Mesenchymal stem cell (in vitro differentiated cells and primary cell): ENCODE measurements at regions not wholly inside any gene's neighbourhood (a gene's known extent, or its start where the extent isn't known, plus 50 kb on each side); places are given as distances from the start of the nearest gene placed in this dataset.

Experiments used
- DNase-seq: peaks from one replicate; pipeline ENCODE4 v3.0.0-alpha.2; 2013
- H2AFZ ChIP-seq: one replicate; pipeline ENCODE4 v1.6.1; 2013; ENCODE audit warnings: low read depth, mild to moderate bottlenecking, control low read depth, inconsistent platforms, low read length, moderate library complexity
- H2AK5ac ChIP-seq: 2 replicates; pipeline ENCODE4 v1.6.1; 2013; ENCODE audit warnings: low read length, moderate library complexity, mild to moderate bottlenecking, inconsistent platforms; ENCODE audit not compliant: severe bottlenecking
- H2BK120ac ChIP-seq: one replicate; pipeline ENCODE4 v1.6.1; 2013; ENCODE audit warnings: low read depth, mild to moderate bottlenecking, inconsistent platforms, low read length, moderate library complexity
- H2BK12ac ChIP-seq, 2 experiments: one replicate each; pipeline ENCODE4 v1.6.1; 2013; ENCODE audit warnings: inconsistent platforms in 2 of 2, low read length in 2 of 2, mild to moderate bottlenecking in 2 of 2, moderate library complexity in 2 of 2, control low read depth in 1 of 2
- H2BK15ac ChIP-seq: one replicate; pipeline ENCODE4 v1.6.1; 2013; ENCODE audit warnings: mild to moderate bottlenecking, low read depth, inconsistent platforms; ENCODE audit not compliant: poor library complexity, severe bottlenecking
- H2BK5ac ChIP-seq: 2 replicates; pipeline ENCODE4 v1.6.1; 2013; ENCODE audit warnings: low read depth, mild to moderate bottlenecking, low read length, control low read depth, inconsistent platforms; ENCODE audit not compliant: poor library complexity, severe bottlenecking
- H3K14ac ChIP-seq, 2 experiments: one replicate each; pipeline ENCODE4 v1.6.1; 2013; ENCODE audit warnings: inconsistent platforms in 2 of 2, low read length in 2 of 2, control low read depth in 1 of 2, mild to moderate bottlenecking in 1 of 2, moderate library complexity in 1 of 2
- H3K18ac ChIP-seq, 2 experiments: one replicate each; pipeline ENCODE4 v1.6.1; 2013; ENCODE audit warnings: inconsistent platforms in 2 of 2, low read length in 2 of 2, control low read depth in 1 of 2, low read depth in 1 of 2, mild to moderate bottlenecking in 1 of 2
- H3K23ac ChIP-seq, 2 experiments: one replicate each; pipeline ENCODE4 v1.6.1; 2013; ENCODE audit warnings: inconsistent platforms in 2 of 2, low read length in 2 of 2, mild to moderate bottlenecking in 2 of 2, moderate library complexity in 2 of 2, control low read depth in 1 of 2
- H3K27ac ChIP-seq: 2 replicates; pipeline ENCODE4 v1.5.1; 2013; ENCODE audit warnings: mild to moderate bottlenecking, moderate library complexity, low read length, control low read depth, inconsistent platforms; ENCODE audit not compliant: poor library complexity, severe bottlenecking
- H3K27me3 ChIP-seq, 2 experiments: 2 replicates each; pipeline versions ENCODE4 v1.6.1 to v1.7.0; 2013; ENCODE audit warnings: low read length in 2 of 2, mild to moderate bottlenecking in 2 of 2, moderate library complexity in 2 of 2, control low read depth in 1 of 2, inconsistent platforms in 1 of 2; ENCODE audit not compliant: control insufficient read depth in 1 of 2, insufficient read depth in 1 of 2
- H3K36me3 ChIP-seq, 2 experiments: 2 replicates each; pipeline versions ENCODE4 v1.6.1 to v1.7.0; 2013; ENCODE audit warnings: low read length in 2 of 2, control low read depth in 1 of 2, inconsistent platforms in 1 of 2, low read depth in 1 of 2, mild to moderate bottlenecking in 1 of 2; ENCODE audit not compliant: insufficient read depth in 2 of 2, control insufficient read depth in 1 of 2
- H3K4ac ChIP-seq, 2 experiments: one replicate each; pipeline ENCODE4 v1.6.1; 2013; ENCODE audit warnings: inconsistent platforms in 2 of 2, low read length in 2 of 2, mild to moderate bottlenecking in 2 of 2, moderate library complexity in 2 of 2, control low read depth in 1 of 2, low read depth in 1 of 2
- H3K4me1 ChIP-seq: 2 replicates; pipeline ENCODE4 v1.6.1; 2013; ENCODE audit warnings: low read depth, low read length, control low read depth; ENCODE audit not compliant: control insufficient read depth, insufficient read depth
- H3K4me2 ChIP-seq: 2 replicates; pipeline ENCODE4 v1.6.1; 2013; ENCODE audit warnings: low read length, mild to moderate bottlenecking, inconsistent platforms; ENCODE audit not compliant: poor library complexity, severe bottlenecking
- H3K4me3 ChIP-seq, 2 experiments: 2 replicates each; pipeline versions ENCODE4 v1.5.1 to v1.7.0; 2013; ENCODE audit warnings: low read length in 2 of 2, mild to moderate bottlenecking in 2 of 2, control low read depth in 1 of 2, low read depth in 1 of 2; ENCODE audit not compliant: insufficient read depth in 1 of 2
- H3K79me1 ChIP-seq: replicated peaks from 2 replicates; pipeline ENCODE4 v1.6.1; 2013; ENCODE audit warnings: mild to moderate bottlenecking, control low read depth, low read length, inconsistent platforms; ENCODE audit not compliant: poor library complexity, severe bottlenecking
- H3K9ac ChIP-seq: 2 replicates; pipeline ENCODE4 v1.7.0; 2013; ENCODE audit warnings: mild to moderate bottlenecking, low read length, moderate library complexity
- H3K9me3 ChIP-seq: 2 replicates; pipeline ENCODE4 v1.7.0; 2013; ENCODE audit warnings: mild to moderate bottlenecking, low read length; ENCODE audit not compliant: control insufficient read depth
- H4K8ac ChIP-seq: one replicate; pipeline ENCODE4 v1.6.1; 2013; ENCODE audit warnings: inconsistent platforms, mild to moderate bottlenecking, low read length, moderate library complexity
- H4K91ac ChIP-seq: one replicate; pipeline ENCODE4 v1.6.1; 2013; ENCODE audit warnings: mild to moderate bottlenecking, low read length, inconsistent platforms
- WGBS: methylation state at CpG from one replicate; pipeline ENCODE4 v1.1.7; 2013; ENCODE audit warnings: mixed read lengths; 5-methylcytosine and 5-hydroxymethylcytosine counted together

GRCh38 chr1:188708795-188709535 is 1768.7 kb downstream of the BRINP3 start:
- Histone ChIP-seq H3K4me1 (no peaks in the 10 kb centered on the region), H3K14ac (no peak overlapping the region), H2BK120ac (no peak overlapping the region), H3K4ac (no peak overlapping the region), H3K4me2 (no peak overlapping the region), H3K9me3 (peaks cover 3% of the 10 kb centered on the region), H3K27me3 (no peaks in the 10 kb centered on the region), H2BK12ac (no peak overlapping the region), H3K4me3 (no peak overlapping the region), H4K91ac (no peak overlapping the region), H3K27ac (no peak overlapping the region), H3K18ac (no peak overlapping the region), H2AK5ac (no peak overlapping the region), H3K23ac (no peak overlapping the region), H3K9ac (no peak overlapping the region), H4K8ac (no peak overlapping the region), H2BK5ac (no peak overlapping the region), H3K79me1 (no peaks in the 10 kb centered on the region), H3K36me3 (no peaks in the 10 kb centered on the region), H2BK15ac (no peak overlapping the region), H2AFZ (no peak overlapping the region)
- DNase-seq = no peak
- 92% methylated on average over 4 of the region's 4 CpGs for WGBS

- H3K4me2 ChIP-seq = no peak overlapping the region
- H3K23ac ChIP-seq = no peak overlapping the region
- H3K4ac ChIP-seq = no peak overlapping the region
- H3K36me3 ChIP-seq = no peaks in the 10 kb centered on the region
- no peak overlapping the region for H3K27ac ChIP-seq
- no peak overlapping the region for H2BK15ac ChIP-seq
- H2AK5ac ChIP-seq = no peak overlapping the region
- no peak for DNase-seq
- no CpG with 5 or more reads among the region's 1 CpG for WGBS
- no peaks in the 10 kb centered on the region for H3K27me3 ChIP-seq
- H3K9ac ChIP-seq = no peak overlapping the region
- no peaks in the 10 kb centered on the region for H3K4me1 ChIP-seq
- no peak overlapping the region for H2BK12ac ChIP-seq
- no peaks in the 10 kb centered on the region for H3K79me1 ChIP-seq
- H4K91ac ChIP-seq = no peak overlapping the region
- no peak overlapping the region for H3K18ac ChIP-seq
- no peak overlapping the region for H4K8ac ChIP-seq
- H3K4me3 ChIP-seq = no peak overlapping the region
- peaks cover 6% of the 10 kb centered on the region for H3K9me3 ChIP-seq
- no peak overlapping the region for H2BK120ac ChIP-seq
- H2BK5ac ChIP-seq = no peak overlapping the region
- H3K14ac ChIP-seq = no peak overlapping the region
- H2AFZ ChIP-seq = no peak overlapping the region
Measured at GRCh38 chr1:188715566-188715965, 1762.1 kb downstream of the BRINP3 start.

- Histone ChIP-seq H3K4me2 (no peak overlapping the region), H3K4me1 (no peaks in the 10 kb centered on the region), H3K18ac (no peak overlapping the region), H3K23ac (no peak overlapping the region), H4K8ac (no peak overlapping the region), H3K9me3 (peaks cover 11% of the 10 kb centered on the region), H3K4ac (no peak overlapping the region), H3K27ac (no peak overlapping the region), H3K9ac (no peak overlapping the region), H2BK120ac (no peak overlapping the region), H2BK5ac (no peak overlapping the region), H3K4me3 (no peak overlapping the region), H2AK5ac (no peak overlapping the region), H4K91ac (no peak overlapping the region), H2BK12ac (no peak overlapping the region), H3K14ac (no peak overlapping the region), H3K27me3 (no peaks in the 10 kb centered on the region), H3K79me1 (no peaks in the 10 kb centered on the region), H3K36me3 (no peaks in the 10 kb centered on the region), H2BK15ac (no peak overlapping the region), H2AFZ (no peak overlapping the region)
- no peak for DNase-seq
- WGBS = 89% methylated on average over 2 of the region's 3 CpGs
Measured at GRCh38 chr1:188719735-188720134, 1757.9 kb downstream of the BRINP3 start.

- no peaks in the 10 kb centered on the region for H3K27me3 ChIP-seq
- 91% methylated on average over 1 of the region's 2 CpGs for WGBS
- no peak overlapping the region for H3K9ac ChIP-seq
- no peaks in the 10 kb centered on the region for H3K36me3 ChIP-seq
- DNase-seq = no peak
- H3K9me3 ChIP-seq = peaks cover 11% of the 10 kb centered on the region
- no peak overlapping the region for H2BK15ac ChIP-seq
- H2AFZ ChIP-seq = no peak overlapping the region
- no peak overlapping the region for H2BK120ac ChIP-seq
- no peak overlapping the region for H3K4me3 ChIP-seq
- H2AK5ac ChIP-seq = no peak overlapping the region
- H3K4ac ChIP-seq = no peak overlapping the region
- no peak overlapping the region for H2BK5ac ChIP-seq
- no peak overlapping the region for H3K23ac ChIP-seq
- H3K18ac ChIP-seq = no peak overlapping the region
- H4K91ac ChIP-seq = no peak overlapping the region
- no peak overlapping the region for H3K4me2 ChIP-seq
- H4K8ac ChIP-seq = no peak overlapping the region
- H3K14ac ChIP-seq = no peak overlapping the region
- H2BK12ac ChIP-seq = no peak overlapping the region
- H3K79me1 ChIP-seq = no peaks in the 10 kb centered on the region
- H3K27ac ChIP-seq = no peak overlapping the region
- H3K4me1 ChIP-seq = no peaks in the 10 kb centered on the region
Measured at GRCh38 chr1:188723332-188724020, 1754.2 kb downstream of the BRINP3 start.
